Osteocyte (in vitro differentiated cells): ENCODE measurements at regions not wholly inside any gene's neighbourhood (a gene's known extent, or its start where the extent isn't known, plus 50 kb on each side); places are given as distances from the start of the nearest gene placed in this dataset.
"Not testable (repeated sequence)": the region's sequence is repeated elsewhere in the genome, so short reads cannot be mapped to it uniquely, and the experiment has no call there.

Source experiments
- DNase-seq: peaks from one replicate; pipeline ENCODE4 v3.0.0; 2021; ENCODE audit warnings: mixed read lengths; ENCODE audit not compliant: unreplicated experiment; ENCODE audit errors: extremely low spot score
- H3K27ac Mint-ChIP-seq: one replicate; pipeline ENCODE4 v1.8.0; 2021; ENCODE audit warnings: mild to moderate bottlenecking, mixed read lengths; ENCODE audit not compliant: unreplicated experiment
- H3K27me3 Mint-ChIP-seq: one replicate; pipeline ENCODE4 v1.8.0; 2021; ENCODE audit warnings: mixed read lengths; ENCODE audit not compliant: unreplicated experiment
- H3K36me3 Mint-ChIP-seq: one replicate; pipeline ENCODE4 v1.8.0; 2021; ENCODE audit warnings: mixed read lengths; ENCODE audit not compliant: unreplicated experiment
- H3K4me1 Mint-ChIP-seq: one replicate; pipeline ENCODE4 v1.8.0; 2021; ENCODE audit warnings: mixed read lengths; ENCODE audit not compliant: unreplicated experiment
- H3K4me3 Mint-ChIP-seq: one replicate; pipeline ENCODE4 v1.8.0; 2021; ENCODE audit warnings: mild to moderate bottlenecking, moderate library complexity, mixed read lengths; ENCODE audit not compliant: unreplicated experiment
- H3K9me3 Mint-ChIP-seq: one replicate; pipeline ENCODE4 v1.8.0; 2021; ENCODE audit warnings: mixed read lengths; ENCODE audit not compliant: unreplicated experiment
- CTCF ChIP-seq: fragments of 200-600 bp; sonication (generic); IDR thresholded peaks from 2 replicates; pipeline ENCODE4 v1.5.0; 2021; ENCODE audit warnings: antibody characterized with exemption, mild to moderate bottlenecking, moderate library complexity

- Mint-ChIP-seq H3K4me1 (no peaks in the 10 kb centered on the region), H3K36me3 (no peaks in the 10 kb centered on the region), H3K4me3 (no peak overlapping the region), H3K27me3 (no peaks in the 10 kb centered on the region), H3K9me3 (no peaks in the 10 kb centered on the region), H3K27ac (no peak overlapping the region)
- no peak for TF ChIP-seq CTCF
- no peak for DNase-seq
These were observed 142.2 kb upstream of the LRRC3B start for GRCh38 chr3:26480377-26480776.

GRCh38 chr3:26484140-26484539 lies 138.4 kb upstream of the LRRC3B start:
- no peak overlapping the region for H3K27ac Mint-ChIP-seq
- no peak for DNase-seq
- no peak for TF ChIP-seq CTCF
- no peak overlapping the region for H3K4me3 Mint-ChIP-seq
- H3K27me3 Mint-ChIP-seq = no peaks in the 10 kb centered on the region
- no peaks in the 10 kb centered on the region for H3K9me3 Mint-ChIP-seq
- H3K4me1 Mint-ChIP-seq = no peaks in the 10 kb centered on the region
- no peaks in the 10 kb centered on the region for H3K36me3 Mint-ChIP-seq

- Mint-ChIP-seq H3K4me1 (no peaks in the 10 kb centered on the region), H3K4me3 (no peak overlapping the region), H3K36me3 (no peaks in the 10 kb centered on the region), H3K9me3 (peaks cover 4% of the 10 kb centered on the region), H3K27me3 (no peaks in the 10 kb centered on the region), H3K27ac (no peak overlapping the region)
- no peak for TF ChIP-seq CTCF
- DNase-seq = no peak
These were observed 124.3 kb upstream of the LRRC3B start for GRCh38 chr3:26498271-26498670.

GRCh38 chr3:26505399-26505798 lies 117.2 kb upstream of the LRRC3B start:
- Mint-ChIP-seq H3K27me3 (no peaks in the 10 kb centered on the region), H3K9me3 (peaks cover 4% of the 10 kb centered on the region), H3K4me1 (no peaks in the 10 kb centered on the region), H3K4me3 (no peak overlapping the region), H3K27ac (no peak overlapping the region), H3K36me3 (no peaks in the 10 kb centered on the region)
- no peak for TF ChIP-seq CTCF
- no peak for DNase-seq

GRCh38 chr3:26514445-26515029 lies 108.0 kb upstream of the LRRC3B start:
- H3K27me3 Mint-ChIP-seq, H3K4me3 Mint-ChIP-seq: not testable (repeated sequence)

GRCh38 chr3:26515351-26515750 lies 107.2 kb upstream of the LRRC3B start:
- H3K27me3 Mint-ChIP-seq = no peaks in the 10 kb centered on the region
- TF ChIP-seq CTCF = no peak
- H3K9me3 Mint-ChIP-seq = peaks cover 21% of the 10 kb centered on the region
- no peak overlapping the region for H3K27ac Mint-ChIP-seq
- no peak for DNase-seq
- no peak overlapping the region for H3K4me3 Mint-ChIP-seq
- no peaks in the 10 kb centered on the region for H3K4me1 Mint-ChIP-seq
- no peaks in the 10 kb centered on the region for H3K36me3 Mint-ChIP-seq

More at GRCh38 chr3:26514445-26515029, 108.0 kb upstream of the LRRC3B start:
- not testable (repeated sequence) for DNase-seq, H3K4me1 Mint-ChIP-seq, H3K36me3 Mint-ChIP-seq, H3K27ac Mint-ChIP-seq
- peaks cover 18% of the 10 kb centered on the region for H3K9me3 Mint-ChIP-seq
